Prostate gland (tissue), 2 donors: ENCODE measurements at regions not wholly inside any gene's neighbourhood (a gene's known extent, or its start where the extent isn't known, plus 50 kb on each side); places are given as distances from the start of the nearest gene placed in this dataset.

Experiments
- DNase-seq: peaks from one replicate; pipeline ENCODE4 v3.0.0-alpha.2; 2019; ENCODE audit warnings: low spot score
- H3K27ac ChIP-seq, 2 donors: fragments of 200-600 bp; sonication (generic); 2 replicates each; pipeline ENCODE4 v1.5.1; 2017 to 2019
- H3K27me3 ChIP-seq: fragments of 200-600 bp; sonication (generic); replicated peaks from 2 replicates; pipeline ENCODE4 v1.5.1; 2019; ENCODE audit not compliant: insufficient read depth
- H3K36me3 ChIP-seq, 2 donors: fragments of 200-600 bp; sonication (generic); 1 replicate in 1 of 2; 2 replicates in 1 of 2; pipeline versions ENCODE4 v1.5.1 to v1.8.1; 2017 to 2019
- H3K4me1 ChIP-seq: fragments of 200-600 bp; sonication (generic); replicated peaks from 2 replicates; pipeline ENCODE4 v1.5.1; 2019
- H3K4me3 ChIP-seq, 2 donors: fragments of 200-600 bp; sonication (generic); 2 replicates each; pipeline ENCODE4 v1.5.1; 2017 to 2019
- H3K9me3 ChIP-seq: fragments of 200-600 bp; sonication (generic); 2 replicates; pipeline ENCODE4 v1.5.1; 2017
- POLR2A ChIP-seq: fragments of 450-650 bp; IDR thresholded peaks from one replicate; pipeline ENCODE4 v1.6.1; 2016; ENCODE audit warnings: antibody characterized with exemption, mild to moderate bottlenecking
- POLR2AphosphoS5 ChIP-seq: sonication (generic); formaldehyde crosslinking; IDR thresholded peaks from one replicate; pipeline ENCODE4 v1.6.1; 2017; ENCODE audit warnings: antibody characterized with exemption
- WGBS: methylation state at CpG from one replicate; pipeline ENCODE4 v1.1.5; 2018; 5-methylcytosine and 5-hydroxymethylcytosine counted together
- intact Hi-C: fragments of 100-400 bp; cut with DNase I; formaldehyde crosslinking; loops from one replicate; pipeline ENCODE4 v1.14.2; 2022
- TF ChIP-seq, protein P1 (sequence below), 4 experiments: fragments of 200-600 bp in 2 of 4; fragments of 450-650 bp in 2 of 4; sonication (generic) in 2 of 4; IDR thresholded peaks; 1 replicate in 3 of 4; 2 replicates in 1 of 4; pipeline ENCODE4 v1.5.1; 2016 to 2019; ENCODE audit warnings: antibody characterized with exemption in 4 of 4, mild to moderate bottlenecking in 2 of 4, moderate library complexity in 2 of 4

DNA sequence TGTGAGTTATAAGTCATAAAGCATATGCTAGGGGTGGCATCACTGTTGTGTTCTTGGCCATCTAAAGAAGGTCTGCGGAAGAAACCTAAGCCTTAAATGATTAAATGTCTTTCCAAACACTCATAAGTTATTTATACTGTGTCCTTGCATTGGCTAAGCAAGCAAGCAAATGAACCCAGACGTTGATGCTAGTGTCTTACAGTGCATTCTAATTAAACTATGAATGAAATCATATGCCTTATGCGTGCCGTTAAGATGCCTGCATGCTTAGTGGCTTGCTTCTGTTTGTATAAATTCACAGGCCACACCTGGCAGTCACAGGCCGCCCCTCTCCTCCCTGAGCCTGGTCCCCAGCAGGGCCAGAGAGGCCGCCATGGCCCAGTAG, 49.9 kb downstream of the RIN2 start:
- intact Hi-C loops = no loop called here
- no peak for TF ChIP-seq POLR2AphosphoS5
- TF ChIP-seq, protein P1, sequence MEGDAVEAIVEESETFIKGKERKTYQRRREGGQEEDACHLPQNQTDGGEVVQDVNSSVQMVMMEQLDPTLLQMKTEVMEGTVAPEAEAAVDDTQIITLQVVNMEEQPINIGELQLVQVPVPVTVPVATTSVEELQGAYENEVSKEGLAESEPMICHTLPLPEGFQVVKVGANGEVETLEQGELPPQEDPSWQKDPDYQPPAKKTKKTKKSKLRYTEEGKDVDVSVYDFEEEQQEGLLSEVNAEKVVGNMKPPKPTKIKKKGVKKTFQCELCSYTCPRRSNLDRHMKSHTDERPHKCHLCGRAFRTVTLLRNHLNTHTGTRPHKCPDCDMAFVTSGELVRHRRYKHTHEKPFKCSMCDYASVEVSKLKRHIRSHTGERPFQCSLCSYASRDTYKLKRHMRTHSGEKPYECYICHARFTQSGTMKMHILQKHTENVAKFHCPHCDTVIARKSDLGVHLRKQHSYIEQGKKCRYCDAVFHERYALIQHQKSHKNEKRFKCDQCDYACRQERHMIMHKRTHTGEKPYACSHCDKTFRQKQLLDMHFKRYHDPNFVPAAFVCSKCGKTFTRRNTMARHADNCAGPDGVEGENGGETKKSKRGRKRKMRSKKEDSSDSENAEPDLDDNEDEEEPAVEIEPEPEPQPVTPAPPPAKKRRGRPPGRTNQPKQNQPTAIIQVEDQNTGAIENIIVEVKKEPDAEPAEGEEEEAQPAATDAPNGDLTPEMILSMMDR (IDR thresholded peaks at IDR 0.05) = no peak
- no peak for TF ChIP-seq POLR2A
- Histone ChIP-seq H3K4me3 (no peak overlapping the region), H3K4me1 (peaks cover 6% of the 10 kb centered on the region), H3K36me3 (no peaks in the 10 kb centered on the region), H3K27me3 (no peaks in the 10 kb centered on the region), H3K27ac (no peak overlapping the region), H3K9me3 (no peaks in the 10 kb centered on the region)
- no peak for DNase-seq
- 48% methylated on average over 6 of the region's 6 CpGs for WGBS

DNA sequence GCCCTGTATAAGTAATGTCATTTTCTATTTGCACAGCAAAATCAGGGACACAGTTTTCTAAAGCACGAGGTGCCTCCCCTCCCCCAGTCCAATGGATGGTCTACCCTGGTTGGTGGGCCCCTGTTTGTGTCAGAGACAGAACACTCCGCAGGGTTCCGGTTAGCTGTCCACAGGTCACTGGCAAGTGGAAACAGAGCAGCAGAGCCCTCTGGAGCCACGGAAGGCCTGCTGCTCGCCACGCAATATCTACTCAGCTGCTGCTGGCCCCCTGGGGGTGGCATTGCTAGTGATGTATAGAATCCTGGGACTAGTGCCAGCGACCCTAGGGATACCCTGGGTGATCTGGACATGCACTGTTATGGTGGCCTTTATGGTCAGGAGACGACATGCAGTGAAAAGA, 50.4 kb downstream of the RIN2 start:
- WGBS = 94% methylated on average over 8 of the region's 8 CpGs
- H3K27ac ChIP-seq = no peak overlapping the region
- no peak overlapping the region for H3K4me3 ChIP-seq
- H3K4me1 ChIP-seq = peaks cover 6% of the 10 kb centered on the region
- no peaks in the 10 kb centered on the region for H3K27me3 ChIP-seq
- no peak for TF ChIP-seq POLR2AphosphoS5
- no peak for TF ChIP-seq POLR2A
- TF ChIP-seq, protein P1 (IDR thresholded peaks at IDR 0.05) = no peak
- intact Hi-C loops = no loop called here
- DNase-seq = no peak
- no peaks in the 10 kb centered on the region for H3K9me3 ChIP-seq
- H3K36me3 ChIP-seq = no peaks in the 10 kb centered on the region

DNA sequence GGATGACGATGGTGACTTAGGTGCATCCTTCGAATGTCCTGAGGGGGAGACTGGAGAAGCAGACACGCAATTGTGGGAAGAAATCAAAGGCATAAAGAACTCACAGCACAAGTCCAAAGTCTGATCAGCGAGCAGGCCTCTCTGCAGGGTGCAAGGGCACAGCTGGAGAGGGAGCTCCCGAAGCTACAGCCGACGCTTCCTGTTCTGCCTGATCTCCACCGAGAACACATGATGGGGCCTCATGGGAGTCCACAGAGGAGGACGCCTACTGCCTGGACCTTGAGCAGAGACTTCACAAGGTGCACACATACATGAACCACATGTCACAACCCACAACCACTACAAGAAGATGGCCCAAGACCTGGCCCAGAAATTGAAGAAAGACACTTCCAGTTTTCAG, 51.4 kb downstream of the RIN2 start:
- Histone ChIP-seq H3K36me3 (no peaks in the 10 kb centered on the region), H3K27ac (no peak overlapping the region), H3K4me1 (peaks cover 6% of the 10 kb centered on the region), H3K9me3 (no peaks in the 10 kb centered on the region), H3K4me3 (no peak overlapping the region), H3K27me3 (no peaks in the 10 kb centered on the region)
- no peak for TF ChIP-seq POLR2A
- no peak for TF ChIP-seq POLR2AphosphoS5
- TF ChIP-seq, protein P1 (IDR thresholded peaks at IDR 0.05) = no peak
- 91% methylated on average over 9 of the region's 9 CpGs for WGBS
- DNase-seq = no peak
- intact Hi-C loops = no loop called here

DNA sequence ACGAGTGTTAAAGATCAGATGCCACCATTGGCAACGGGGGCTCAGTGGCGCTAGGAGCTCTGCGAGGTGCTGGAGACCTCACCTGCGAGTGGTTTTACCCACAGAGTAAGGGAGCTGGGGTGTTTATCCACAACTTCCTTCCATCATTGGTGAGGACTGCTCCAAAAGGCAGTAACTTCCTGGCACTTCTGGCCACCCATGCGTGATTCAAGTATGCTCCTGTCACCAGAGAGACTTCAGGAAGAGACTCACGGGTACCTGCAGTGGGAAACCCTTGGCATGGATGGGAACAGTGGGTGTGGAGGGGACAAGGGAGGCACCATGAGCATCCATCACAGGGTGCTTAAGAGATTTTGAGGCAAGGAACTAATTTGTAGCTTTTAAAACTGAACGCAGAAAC, 53.2 kb downstream of the RIN2 start:
- H3K4me3 ChIP-seq = no peak overlapping the region
- H3K9me3 ChIP-seq = no peaks in the 10 kb centered on the region
- intact Hi-C loops = no loop called here
- no peaks in the 10 kb centered on the region for H3K27me3 ChIP-seq
- no peak overlapping the region for H3K27ac ChIP-seq
- no peak for DNase-seq
- TF ChIP-seq POLR2A (no peak), POLR2AphosphoS5 (no peak)
- TF ChIP-seq, protein P1 (IDR thresholded peaks at IDR 0.05) = no peak
- no peaks in the 10 kb centered on the region for H3K36me3 ChIP-seq
- WGBS = 93% methylated on average over 8 of the region's 8 CpGs
- peaks cover 6% of the 10 kb centered on the region for H3K4me1 ChIP-seq

DNA sequence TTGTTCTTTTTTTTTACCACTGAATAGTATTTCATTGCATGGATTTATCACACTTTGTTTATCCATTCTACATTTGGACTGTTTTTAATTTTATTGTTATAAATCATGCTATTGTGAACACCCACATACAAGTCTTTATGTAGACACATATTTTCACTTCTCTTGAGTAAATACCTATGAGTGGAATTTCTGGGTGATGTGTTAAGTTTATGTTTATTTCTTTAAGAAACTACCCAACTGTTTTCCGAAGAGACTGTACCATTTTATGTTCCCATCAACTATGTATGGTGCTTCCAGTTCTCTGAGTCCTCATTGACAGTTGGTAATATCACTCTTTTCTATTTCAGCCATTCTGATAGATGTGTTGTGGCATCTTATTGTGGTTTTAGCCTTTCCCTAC, 54.0 kb downstream of the RIN2 start:
- Histone ChIP-seq H3K27ac (no peak overlapping the region), H3K4me1 (no peaks in the 10 kb centered on the region), H3K36me3 (no peaks in the 10 kb centered on the region), H3K27me3 (no peaks in the 10 kb centered on the region), H3K4me3 (no peak overlapping the region), H3K9me3 (no peaks in the 10 kb centered on the region)
- intact Hi-C loops = no loop called here
- no peak for DNase-seq
- 91% methylated on average over 1 of the region's 1 CpG for WGBS
- TF ChIP-seq POLR2AphosphoS5 (no peak), POLR2A (no peak)
- TF ChIP-seq, protein P1 (IDR thresholded peaks at IDR 0.05) = no peak
